ENCODE measurements at regions not wholly inside any gene's neighbourhood (a gene's known extent, or its start where the extent isn't known, plus 50 kb on each side); places are given as distances from the start of the nearest gene placed in this dataset.

DNA sequence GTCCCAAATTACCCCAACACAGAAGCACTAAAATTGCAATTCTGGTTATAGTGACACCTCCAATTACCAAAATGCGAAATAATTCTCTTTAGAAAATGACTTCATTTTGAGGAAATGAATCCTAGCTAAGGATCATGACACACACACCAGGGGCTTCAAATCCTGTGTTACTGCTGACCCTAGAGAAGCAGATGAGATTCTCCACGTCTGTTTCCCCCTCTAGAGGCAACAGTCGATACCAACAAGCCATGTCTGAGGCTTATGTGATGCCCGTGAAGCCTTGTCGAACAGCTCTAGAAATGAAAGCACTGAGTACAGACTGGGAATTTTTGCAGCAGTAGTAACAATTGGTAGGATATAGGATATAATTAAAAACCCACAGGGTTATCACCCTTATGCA lies 153.6 kb upstream of the TMTC4 start:
- TF ChIP-seq, protein P1, sequence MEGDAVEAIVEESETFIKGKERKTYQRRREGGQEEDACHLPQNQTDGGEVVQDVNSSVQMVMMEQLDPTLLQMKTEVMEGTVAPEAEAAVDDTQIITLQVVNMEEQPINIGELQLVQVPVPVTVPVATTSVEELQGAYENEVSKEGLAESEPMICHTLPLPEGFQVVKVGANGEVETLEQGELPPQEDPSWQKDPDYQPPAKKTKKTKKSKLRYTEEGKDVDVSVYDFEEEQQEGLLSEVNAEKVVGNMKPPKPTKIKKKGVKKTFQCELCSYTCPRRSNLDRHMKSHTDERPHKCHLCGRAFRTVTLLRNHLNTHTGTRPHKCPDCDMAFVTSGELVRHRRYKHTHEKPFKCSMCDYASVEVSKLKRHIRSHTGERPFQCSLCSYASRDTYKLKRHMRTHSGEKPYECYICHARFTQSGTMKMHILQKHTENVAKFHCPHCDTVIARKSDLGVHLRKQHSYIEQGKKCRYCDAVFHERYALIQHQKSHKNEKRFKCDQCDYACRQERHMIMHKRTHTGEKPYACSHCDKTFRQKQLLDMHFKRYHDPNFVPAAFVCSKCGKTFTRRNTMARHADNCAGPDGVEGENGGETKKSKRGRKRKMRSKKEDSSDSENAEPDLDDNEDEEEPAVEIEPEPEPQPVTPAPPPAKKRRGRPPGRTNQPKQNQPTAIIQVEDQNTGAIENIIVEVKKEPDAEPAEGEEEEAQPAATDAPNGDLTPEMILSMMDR (IDR thresholded peaks at IDR 0.05; ENCODE audit: low read depth, low read length, missing control alignments) = no peak
- no peak for DNase-seq (ENCODE audit: low read depth)
- H3K4me3 ChIP-seq (ENCODE audit: low read depth, low read length) = no peak overlapping the region

DNA sequence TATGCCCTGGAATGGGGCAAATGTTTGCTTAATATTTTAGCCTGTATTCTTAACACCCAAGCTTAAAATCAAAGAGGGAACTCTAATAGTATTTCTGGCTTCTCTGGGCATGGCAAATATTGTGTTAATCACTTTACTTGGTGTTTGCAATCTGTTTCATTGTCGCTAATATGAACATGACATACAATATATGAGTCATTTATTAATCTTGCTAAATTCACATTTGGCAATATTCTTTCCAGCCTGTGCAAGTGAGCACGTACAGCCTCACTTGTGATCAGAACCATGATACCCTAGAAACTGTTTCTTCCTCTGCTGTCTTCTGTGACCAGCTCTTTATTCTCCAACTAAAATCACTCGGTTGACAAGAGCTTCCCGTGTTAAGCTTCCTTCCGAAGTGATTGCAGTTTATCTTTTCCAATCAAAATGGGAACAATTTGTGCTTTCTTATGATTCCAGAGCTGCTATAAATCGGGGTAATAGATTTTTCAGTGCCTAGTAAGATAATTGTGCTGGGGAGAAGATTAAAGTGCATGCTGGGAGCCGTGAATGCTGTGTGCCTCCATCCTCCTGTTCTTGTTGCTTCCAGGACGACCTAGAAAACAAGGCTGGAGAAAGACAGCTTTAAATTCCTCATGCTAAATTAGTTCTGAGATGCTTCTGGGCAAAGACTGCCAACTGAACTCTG lies 153.0 kb upstream of the TMTC4 start:
- TF ChIP-seq, protein P1 (IDR thresholded peaks at IDR 0.05; ENCODE audit: low read depth, low read length, missing control alignments) = no peak
- no peak overlapping the region for H3K4me3 ChIP-seq (ENCODE audit: low read depth, low read length)
- no peak for DNase-seq (ENCODE audit: low read depth)

DNA sequence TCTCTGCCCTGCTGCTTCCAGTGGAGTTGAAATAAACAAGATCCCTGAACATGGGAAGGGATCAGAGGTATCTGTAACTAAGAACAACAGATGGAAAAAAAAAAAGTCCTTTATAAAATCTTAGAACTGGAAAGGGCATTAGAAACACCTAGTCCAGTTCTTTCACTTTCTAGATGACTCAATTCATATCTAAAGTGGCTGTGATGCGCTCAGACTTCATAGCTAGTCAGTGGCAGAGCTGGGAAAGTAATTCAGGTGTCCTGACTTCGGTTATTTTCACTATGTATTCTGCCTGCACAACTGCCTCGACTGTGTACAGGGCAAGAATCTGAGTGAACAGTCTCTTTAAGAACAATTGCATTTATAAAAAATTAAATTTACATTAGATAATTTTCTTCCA lies 151.8 kb upstream of the TMTC4 start:
- TF ChIP-seq, protein P1 (IDR thresholded peaks at IDR 0.05; ENCODE audit: low read depth, low read length, missing control alignments) = no peak
- DNase-seq (ENCODE audit: low read depth) = no peak
- no peak overlapping the region for H3K4me3 ChIP-seq (ENCODE audit: low read depth, low read length)

DNA sequence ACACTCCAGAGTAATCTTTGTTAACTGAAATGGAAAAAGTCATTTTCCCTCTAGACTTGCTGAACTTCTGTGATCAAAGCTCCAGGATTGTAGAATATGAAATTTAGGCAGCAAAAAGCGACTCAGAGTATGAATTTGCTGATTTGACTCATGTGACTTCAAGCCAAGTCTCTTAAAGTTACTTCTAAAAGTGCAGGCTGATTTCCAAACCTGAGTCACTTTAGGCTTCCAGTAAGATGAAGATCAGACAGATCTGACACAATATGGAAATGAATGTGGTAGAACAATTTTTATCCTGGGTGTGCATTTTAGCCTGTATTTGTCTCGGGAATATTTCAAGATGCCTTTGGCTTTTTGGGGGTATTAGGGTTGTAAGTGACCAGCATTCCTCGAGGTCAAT lies 151.0 kb upstream of the TMTC4 start:
- TF ChIP-seq, protein P1 (IDR thresholded peaks at IDR 0.05; ENCODE audit: low read depth, low read length, missing control alignments) = no peak
- no peak overlapping the region for H3K4me3 ChIP-seq (ENCODE audit: low read depth, low read length)
- DNase-seq (ENCODE audit: low read depth) = no peak

DNA sequence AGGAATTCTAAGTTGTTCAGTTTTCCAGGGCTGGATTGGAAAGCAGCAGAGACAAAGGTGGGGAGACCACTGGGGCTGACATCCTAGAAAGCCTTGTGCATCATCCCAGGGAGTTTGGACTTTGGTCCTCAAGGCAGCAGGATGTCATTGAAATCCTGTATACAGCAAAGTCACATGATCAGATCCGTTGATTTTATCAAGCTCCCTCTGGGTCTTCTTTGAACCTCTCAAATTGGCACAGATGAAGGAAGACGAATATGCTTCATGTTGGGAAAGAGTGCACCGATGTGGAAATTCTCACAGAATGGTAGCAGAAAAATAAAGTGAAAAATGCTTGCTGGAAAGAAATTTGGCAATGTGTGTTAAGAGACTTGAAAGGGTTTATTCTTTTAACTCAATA lies 149.8 kb upstream of the TMTC4 start:
- DNase-seq (ENCODE audit: low read depth) = no peak
- H3K4me3 ChIP-seq (ENCODE audit: low read depth, low read length) = no peak overlapping the region
- TF ChIP-seq, protein P1 (IDR thresholded peaks at IDR 0.05; ENCODE audit: low read depth, low read length, missing control alignments) = no peak

DNA sequence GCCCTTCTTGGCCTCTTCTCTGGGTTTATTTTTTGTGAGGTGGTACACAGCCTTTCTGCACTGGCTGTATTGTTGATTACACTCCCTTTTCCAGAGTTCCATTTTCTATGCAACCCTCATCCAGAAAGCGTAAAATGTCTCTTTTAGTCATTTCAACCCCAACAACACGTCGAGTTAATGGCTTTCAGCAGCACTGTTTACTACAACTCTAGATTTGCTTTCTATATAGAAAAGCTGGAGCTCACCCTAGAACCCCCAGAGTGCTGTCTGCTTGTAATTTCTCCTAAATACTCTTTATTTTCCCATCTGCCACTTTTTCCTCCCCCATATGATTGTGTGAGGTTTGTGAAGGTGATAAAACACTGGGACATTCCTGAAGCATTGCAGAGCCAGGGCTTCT lies 148.9 kb upstream of the TMTC4 start:
- H3K4me3 ChIP-seq (ENCODE audit: low read depth, low read length) = no peak overlapping the region
- TF ChIP-seq, protein P1 (IDR thresholded peaks at IDR 0.05; ENCODE audit: low read depth, low read length, missing control alignments) = no peak
- DNase-seq (ENCODE audit: low read depth) = no peak

DNA sequence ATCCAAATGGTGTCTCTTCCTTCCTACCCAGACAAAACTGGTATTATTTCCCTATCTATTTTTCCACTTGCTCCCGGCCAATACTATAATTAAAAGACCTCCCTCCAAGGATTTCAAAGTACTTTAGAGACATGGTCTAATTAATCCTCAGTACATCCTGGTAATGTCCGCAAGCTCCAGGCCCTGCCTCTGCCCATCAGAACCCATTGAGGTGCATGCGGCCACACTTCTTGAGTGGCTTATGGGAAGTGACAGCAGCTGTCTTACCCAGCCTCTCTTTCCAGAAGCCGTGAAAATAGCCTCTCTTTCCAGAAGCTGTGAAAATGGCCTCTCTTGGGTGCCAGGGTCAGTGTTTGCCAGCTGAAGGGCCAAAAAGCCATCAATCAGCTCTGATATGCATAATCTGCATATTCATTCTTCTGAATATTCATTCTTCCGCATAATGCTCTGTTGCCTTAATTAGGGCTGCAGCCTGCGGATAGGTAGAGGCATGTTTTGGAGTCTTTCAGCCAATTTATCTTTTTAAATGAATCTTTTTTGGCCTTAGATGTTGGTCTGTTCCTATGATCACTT lies 148.4 kb upstream of the TMTC4 start:
- H3K4me3 ChIP-seq (ENCODE audit: low read depth, low read length) = no peak overlapping the region
- no peak for DNase-seq (ENCODE audit: low read depth)
- TF ChIP-seq, protein P1 (IDR thresholded peaks at IDR 0.05; ENCODE audit: low read depth, low read length, missing control alignments) = no peak
